ENCODE measurements at regions not wholly inside any gene's neighbourhood (a gene's known extent, or its start where the extent isn't known, plus 50 kb on each side); places are given as distances from the start of the nearest gene placed in this dataset.
"Not testable (repeated sequence)": the region's sequence is repeated elsewhere in the genome, so short reads cannot be mapped to it uniquely, and the experiment has no call there.

DNA sequence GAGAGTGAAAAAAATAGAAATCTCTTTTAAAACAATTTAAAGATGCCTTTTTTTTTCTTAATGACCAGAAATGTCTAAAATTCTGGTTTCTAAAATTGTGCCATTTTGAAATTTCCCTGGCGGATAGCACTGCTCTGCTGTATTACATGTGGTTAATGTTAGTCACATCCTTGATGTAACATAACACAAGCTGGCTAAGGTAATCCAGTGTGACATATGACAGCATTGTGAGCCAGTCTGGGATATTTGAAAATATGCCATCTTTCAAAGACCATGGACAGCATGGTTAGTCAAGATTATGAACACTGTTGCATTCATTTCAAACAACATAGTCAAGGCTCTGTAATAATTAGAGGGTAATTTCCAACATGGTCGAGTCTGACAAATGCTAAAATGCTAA lies 133.2 kb downstream of the ALX1 start:
- TF ChIP-seq, protein P1, sequence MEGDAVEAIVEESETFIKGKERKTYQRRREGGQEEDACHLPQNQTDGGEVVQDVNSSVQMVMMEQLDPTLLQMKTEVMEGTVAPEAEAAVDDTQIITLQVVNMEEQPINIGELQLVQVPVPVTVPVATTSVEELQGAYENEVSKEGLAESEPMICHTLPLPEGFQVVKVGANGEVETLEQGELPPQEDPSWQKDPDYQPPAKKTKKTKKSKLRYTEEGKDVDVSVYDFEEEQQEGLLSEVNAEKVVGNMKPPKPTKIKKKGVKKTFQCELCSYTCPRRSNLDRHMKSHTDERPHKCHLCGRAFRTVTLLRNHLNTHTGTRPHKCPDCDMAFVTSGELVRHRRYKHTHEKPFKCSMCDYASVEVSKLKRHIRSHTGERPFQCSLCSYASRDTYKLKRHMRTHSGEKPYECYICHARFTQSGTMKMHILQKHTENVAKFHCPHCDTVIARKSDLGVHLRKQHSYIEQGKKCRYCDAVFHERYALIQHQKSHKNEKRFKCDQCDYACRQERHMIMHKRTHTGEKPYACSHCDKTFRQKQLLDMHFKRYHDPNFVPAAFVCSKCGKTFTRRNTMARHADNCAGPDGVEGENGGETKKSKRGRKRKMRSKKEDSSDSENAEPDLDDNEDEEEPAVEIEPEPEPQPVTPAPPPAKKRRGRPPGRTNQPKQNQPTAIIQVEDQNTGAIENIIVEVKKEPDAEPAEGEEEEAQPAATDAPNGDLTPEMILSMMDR (IDR thresholded peaks at IDR 0.05; ENCODE audit: insufficient read depth, low read length, poor library complexity, severe bottlenecking) = no peak
- no peak overlapping the region for H3K4me3 ChIP-seq (ENCODE audit: low read depth, low read length)
- no peaks in the 10 kb centered on the region for H3K27me3 ChIP-seq (ENCODE audit: control insufficient read depth, insufficient read depth, low read length)
- H3K36me3 ChIP-seq (ENCODE audit: control insufficient read depth, insufficient read depth, low read length) = no peaks in the 10 kb centered on the region
- no peak for DNase-seq (ENCODE audit: low read depth)

DNA sequence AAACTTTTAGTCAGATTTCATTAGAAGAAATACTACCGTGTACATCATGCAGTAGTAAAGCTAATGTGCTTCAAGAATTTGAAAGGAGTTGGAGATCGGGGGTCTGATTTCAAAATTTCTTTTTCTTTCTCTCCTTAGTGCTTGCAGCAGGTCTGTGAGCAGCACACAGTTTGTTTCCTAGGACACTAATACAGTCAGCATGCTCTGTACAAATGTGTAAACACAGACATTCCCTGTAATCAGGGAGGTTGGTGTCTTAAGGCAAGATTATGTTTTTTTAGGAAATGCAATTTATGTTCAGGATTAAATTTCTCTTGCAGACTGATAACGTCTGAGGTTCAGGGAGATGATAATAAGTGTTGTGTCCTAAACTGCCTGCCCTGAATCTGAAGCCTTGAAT lies 142.7 kb downstream of the ALX1 start:
- no peak for DNase-seq (ENCODE audit: low read depth)
- H3K36me3 ChIP-seq (ENCODE audit: control insufficient read depth, insufficient read depth, low read length) = no peaks in the 10 kb centered on the region
- H3K4me3 ChIP-seq (ENCODE audit: low read depth, low read length) = no peak overlapping the region
- H3K27me3 ChIP-seq (ENCODE audit: control insufficient read depth, insufficient read depth, low read length) = no peaks in the 10 kb centered on the region
- TF ChIP-seq, protein P1 (IDR thresholded peaks at IDR 0.05; ENCODE audit: insufficient read depth, low read length, poor library complexity, severe bottlenecking) = no peak

DNA sequence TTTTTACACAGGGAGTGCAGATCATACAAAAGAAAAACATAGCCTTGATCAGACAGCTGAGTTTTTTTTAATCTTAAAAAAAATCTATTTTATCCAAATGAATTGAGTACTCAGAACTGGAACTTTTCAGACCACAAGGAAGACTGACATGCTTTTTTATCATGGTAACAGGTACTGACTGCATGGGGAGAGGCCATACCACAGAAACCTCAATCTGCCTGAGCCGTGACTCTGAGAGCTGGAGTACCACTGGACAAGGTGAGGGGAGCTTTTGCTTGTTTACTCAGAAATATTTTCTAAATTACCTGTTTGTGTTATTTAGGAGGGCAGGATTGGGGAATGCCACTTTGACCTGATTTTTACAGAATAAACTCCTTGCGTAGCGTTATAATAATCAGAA lies 143.9 kb downstream of the ALX1 start:
- no peak for DNase-seq (ENCODE audit: low read depth)
- Histone ChIP-seq H3K36me3 (ENCODE audit: control insufficient read depth, insufficient read depth, low read length) (no peaks in the 10 kb centered on the region), H3K27me3 (ENCODE audit: control insufficient read depth, insufficient read depth, low read length) (no peaks in the 10 kb centered on the region), H3K4me3 (ENCODE audit: low read depth, low read length) (no peak overlapping the region)
- TF ChIP-seq, protein P1 (IDR thresholded peaks at IDR 0.05; ENCODE audit: insufficient read depth, low read length, poor library complexity, severe bottlenecking) = no peak

DNA sequence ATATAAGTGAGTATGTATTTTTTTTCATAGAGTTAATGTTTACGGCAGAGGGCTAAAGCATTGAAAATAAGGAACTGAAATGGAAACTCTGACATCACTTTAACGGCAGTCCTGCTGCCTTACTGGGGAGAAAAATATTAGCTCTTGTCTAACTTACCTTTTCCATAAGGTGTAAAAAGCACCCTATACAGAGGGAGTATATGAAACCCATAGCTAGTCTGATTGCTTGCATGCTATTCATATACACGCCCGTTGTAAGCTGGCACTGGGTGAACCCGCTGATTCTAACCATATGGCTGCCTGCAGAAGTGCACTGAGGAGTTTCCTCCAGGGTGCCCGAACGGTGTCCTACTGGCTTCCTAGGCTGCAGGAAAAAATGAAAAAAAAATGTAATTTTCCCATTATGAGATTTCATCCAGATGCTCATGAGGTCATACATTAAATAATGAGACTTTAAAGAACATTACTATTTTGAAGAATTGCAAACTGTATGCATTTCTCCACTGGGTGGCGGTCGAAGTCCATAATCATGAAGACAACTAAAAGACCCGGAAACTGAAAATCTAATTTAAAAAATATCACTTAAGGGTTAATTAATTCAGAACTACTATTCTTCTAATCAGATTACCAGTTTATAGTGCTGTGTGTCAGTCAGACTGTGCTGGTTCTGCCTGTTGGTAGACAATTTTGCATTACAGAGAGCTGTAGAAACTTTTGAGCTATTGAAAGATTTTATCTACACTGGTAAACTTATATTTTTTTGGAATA lies 144.7 kb downstream of the ALX1 start:
- H3K27me3 ChIP-seq (ENCODE audit: control insufficient read depth, insufficient read depth, low read length) = no peaks in the 10 kb centered on the region
- no peaks in the 10 kb centered on the region for H3K36me3 ChIP-seq (ENCODE audit: control insufficient read depth, insufficient read depth, low read length)
- no peak overlapping the region for H3K4me3 ChIP-seq (ENCODE audit: low read depth, low read length)
- TF ChIP-seq, protein P1 (IDR thresholded peaks at IDR 0.05; ENCODE audit: insufficient read depth, low read length, poor library complexity, severe bottlenecking) = peak; percentile 45
- DNase-seq (ENCODE audit: low read depth) = no peak

DNA sequence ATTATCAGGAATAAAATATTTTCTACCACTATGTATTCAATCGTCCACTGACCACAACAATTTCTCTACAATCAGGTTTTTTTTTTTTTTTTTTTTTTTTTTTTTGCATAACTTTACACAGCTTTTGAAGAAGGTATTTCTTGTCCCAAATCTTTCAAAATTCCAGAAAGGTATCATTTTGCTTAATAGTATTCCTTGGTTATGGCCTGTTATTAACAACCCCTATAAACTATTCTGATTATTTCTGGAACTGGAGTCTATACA lies 145.3 kb downstream of the ALX1 start:
- Histone ChIP-seq H3K4me3 (ENCODE audit: low read depth, low read length) (no peak overlapping the region), H3K27me3 (ENCODE audit: control insufficient read depth, insufficient read depth, low read length) (no peaks in the 10 kb centered on the region), H3K36me3 (ENCODE audit: control insufficient read depth, insufficient read depth, low read length) (no peaks in the 10 kb centered on the region)
- TF ChIP-seq, protein P1 (IDR thresholded peaks at IDR 0.05; ENCODE audit: insufficient read depth, low read length, poor library complexity, severe bottlenecking) = no peak
- DNase-seq (ENCODE audit: low read depth) = no peak

DNA sequence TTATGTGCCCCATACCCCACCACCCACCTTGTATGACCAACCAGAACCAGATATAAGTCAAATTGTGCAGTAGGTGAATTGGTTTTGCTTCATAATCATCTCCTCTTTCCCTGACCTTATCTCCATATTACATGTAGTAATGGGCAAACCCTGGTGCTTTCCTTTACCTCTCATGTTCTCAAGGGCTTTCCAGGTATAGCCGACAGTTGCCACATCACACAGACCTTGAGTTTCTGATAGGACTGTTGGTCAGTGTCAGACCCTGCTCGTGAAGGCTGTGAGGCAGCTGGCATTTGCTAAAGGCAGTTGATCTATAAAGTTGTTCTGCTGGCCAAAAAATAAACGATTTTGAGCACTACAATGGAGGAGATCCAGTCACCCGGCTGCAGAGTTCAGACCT lies 145.9 kb downstream of the ALX1 start:
- Histone ChIP-seq H3K36me3 (ENCODE audit: control insufficient read depth, insufficient read depth, low read length) (no peaks in the 10 kb centered on the region), H3K4me3 (ENCODE audit: low read depth, low read length) (no peak overlapping the region), H3K27me3 (ENCODE audit: control insufficient read depth, insufficient read depth, low read length) (no peaks in the 10 kb centered on the region)
- TF ChIP-seq, protein P1 (IDR thresholded peaks at IDR 0.05; ENCODE audit: insufficient read depth, low read length, poor library complexity, severe bottlenecking) = no peak
- DNase-seq (ENCODE audit: low read depth) = no peak

DNA sequence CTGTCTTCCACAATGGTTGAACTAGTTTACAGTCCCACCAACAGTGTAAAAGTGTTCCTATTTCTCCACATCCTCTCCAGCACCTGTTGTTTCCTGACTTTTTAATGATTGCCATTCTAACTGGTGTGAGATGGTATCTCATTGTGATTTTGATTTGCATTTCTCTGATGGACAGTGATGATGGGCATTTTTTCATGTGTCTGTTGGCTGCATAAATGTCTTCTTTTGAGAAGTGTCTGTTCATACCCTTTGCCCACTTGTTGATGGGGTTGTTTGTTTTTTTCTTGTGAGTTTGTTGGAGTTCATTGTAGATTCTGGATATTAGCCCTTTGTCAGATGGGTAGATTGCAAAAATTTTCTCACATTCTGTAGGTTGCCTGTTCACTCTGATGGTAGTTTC lies 153.1 kb downstream of the ALX1 start:
- not testable (repeated sequence) for H3K27me3 ChIP-seq (ENCODE audit: control insufficient read depth, insufficient read depth, low read length); DNase-seq (ENCODE audit: low read depth); H3K36me3 ChIP-seq (ENCODE audit: control insufficient read depth, insufficient read depth, low read length); H3K4me3 ChIP-seq (ENCODE audit: low read depth, low read length)

Measured in kidney epithelial cell (primary cell).